Smooth muscle cell (in vitro differentiated cells): ENCODE measurements at regions not wholly inside any gene's neighbourhood (a gene's known extent, or its start where the extent isn't known, plus 50 kb on each side); places are given as distances from the start of the nearest gene placed in this dataset.

Experiments
- DNase-seq: peaks from one replicate; lab custom pipeline; 2025; ENCODE audit not compliant: unreplicated experiment; lab: John Stamatoyannopoulos, UW
- H2AFZ ChIP-seq: fragments of 200-600 bp; sonication (generic); 2 replicates; pipeline ENCODE4 v1.6.0; 2016; ENCODE audit warnings: antibody characterized with exemption, low read depth, mild to moderate bottlenecking
- H3F3A ChIP-seq: fragments of 200-600 bp; sonication (generic); 2 replicates; pipeline ENCODE4 v1.6.0; 2017; ENCODE audit warnings: antibody characterized with exemption, low read depth
- H3K27ac ChIP-seq: fragments of 200-600 bp; sonication (generic); 2 replicates; pipeline ENCODE4 v1.5.1; 2016; ENCODE audit warnings: low read depth, mild to moderate bottlenecking
- H3K27me3 ChIP-seq: fragments of 200-600 bp; sonication (generic); 2 replicates; pipeline ENCODE4 v1.6.1; 2016; ENCODE audit warnings: low read depth, mild to moderate bottlenecking
- H3K36me3 ChIP-seq: fragments of 200-600 bp; sonication (generic); 2 replicates; pipeline ENCODE4 v1.5.1; 2016; ENCODE audit warnings: low read depth
- H3K4me1 ChIP-seq: fragments of 200-600 bp; sonication (generic); 2 replicates; pipeline ENCODE4 v1.5.1; 2016; ENCODE audit warnings: low read depth
- H3K4me2 ChIP-seq: fragments of 200-600 bp; sonication (generic); 2 replicates; pipeline ENCODE4 v1.6.0; 2016; ENCODE audit warnings: mild to moderate bottlenecking
- H3K4me3 ChIP-seq: fragments of 200-600 bp; sonication (generic); 2 replicates; pipeline ENCODE4 v1.5.1; 2016; ENCODE audit warnings: mild to moderate bottlenecking
- H3K79me2 ChIP-seq: fragments of 200-600 bp; sonication (generic); 2 replicates; pipeline ENCODE4 v1.6.0; 2016; ENCODE audit warnings: low read depth, mild to moderate bottlenecking
- H3K9ac ChIP-seq: fragments of 200-600 bp; sonication (generic); 2 replicates; pipeline ENCODE4 v1.6.0; 2016; ENCODE audit warnings: low read depth
- H3K9me3 ChIP-seq: fragments of 200-600 bp; sonication (generic); replicated peaks from 2 replicates; pipeline ENCODE4 v1.5.1; 2016; ENCODE audit warnings: low read depth
- H4K20me1 ChIP-seq: fragments of 200-600 bp; sonication (generic); 2 replicates; pipeline ENCODE4 v1.6.0; 2016; ENCODE audit warnings: low read depth
- CTCF ChIP-seq: fragments of 200-600 bp; sonication (generic); IDR thresholded peaks from 2 replicates; pipeline ENCODE4 v1.5.1; 2017; ENCODE audit warnings: borderline replicate concordance, mild to moderate bottlenecking, antibody characterized with exemption; ENCODE audit not compliant: insufficient read depth, poor library complexity, severe bottlenecking
- WGBS: methylation state at CpG from one replicate; pipeline ENCODE4 v1.1.7; 2016; ENCODE audit warnings: low lambda C conversion rate; 5-methylcytosine and 5-hydroxymethylcytosine counted together

- no peak overlapping the region for H3K27ac ChIP-seq
- no peak overlapping the region for H3K4me3 ChIP-seq
- no peaks in the 10 kb centered on the region for H3K9me3 ChIP-seq
- no peaks in the 10 kb centered on the region for H4K20me1 ChIP-seq
- H3K36me3 ChIP-seq, result no peaks in the 10 kb centered on the region
- H3K4me2 ChIP-seq, result no peak overlapping the region
- H3K4me1 ChIP-seq, result no peaks in the 10 kb centered on the region
- 50% methylated on average over 1 of the region's 1 CpG for WGBS
- H3F3A ChIP-seq, result no peaks in the 10 kb centered on the region
- DNase-seq, result no peak
- no peak for TF ChIP-seq CTCF
- H3K79me2 ChIP-seq, result no peaks in the 10 kb centered on the region
- H3K9ac ChIP-seq, result no peak overlapping the region
- no peaks in the 10 kb centered on the region for H3K27me3 ChIP-seq
- no peak overlapping the region for H2AFZ ChIP-seq
Measured at GRCh38 chr1:114286179-114286578, 132.5 kb upstream of the SYT6 start.

- Histone ChIP-seq H3K27ac (no peak overlapping the region), H2AFZ (peak overlapping the region; percentile 10), H3K9me3 (no peaks in the 10 kb centered on the region), H3K27me3 (no peaks in the 10 kb centered on the region), H3F3A (no peaks in the 10 kb centered on the region), H3K4me1 (no peaks in the 10 kb centered on the region), H3K36me3 (no peaks in the 10 kb centered on the region), H3K4me2 (no peak overlapping the region), H3K79me2 (no peaks in the 10 kb centered on the region), H4K20me1 (no peaks in the 10 kb centered on the region), H3K9ac (no peak overlapping the region), H3K4me3 (no peak overlapping the region)
- peak; percentile 52 for DNase-seq
- peak; percentile 84 for TF ChIP-seq CTCF
- WGBS, result 40% methylated on average over 7 of the region's 7 CpGs
Measured at GRCh38 chr1:114282751-114283403, 129.2 kb upstream of the SYT6 start.

GRCh38 chr1:114278911-114279310, 125.2 kb upstream of the SYT6 start:
- H3F3A ChIP-seq, result no peaks in the 10 kb centered on the region
- DNase-seq, result no peak
- H3K4me2 ChIP-seq, result no peak overlapping the region
- H3K36me3 ChIP-seq, result no peaks in the 10 kb centered on the region
- no peaks in the 10 kb centered on the region for H4K20me1 ChIP-seq
- H2AFZ ChIP-seq, result no peak overlapping the region
- H3K27me3 ChIP-seq, result no peaks in the 10 kb centered on the region
- 79% methylated on average over 3 of the region's 3 CpGs for WGBS
- no peak overlapping the region for H3K9ac ChIP-seq
- no peak overlapping the region for H3K27ac ChIP-seq
- no peaks in the 10 kb centered on the region for H3K4me1 ChIP-seq
- H3K4me3 ChIP-seq, result no peak overlapping the region
- H3K9me3 ChIP-seq, result no peaks in the 10 kb centered on the region
- no peaks in the 10 kb centered on the region for H3K79me2 ChIP-seq
- no peak for TF ChIP-seq CTCF

GRCh38 chr1:114278430-114278829, 124.8 kb upstream of the SYT6 start:
- Histone ChIP-seq H3K9me3 (no peaks in the 10 kb centered on the region), H3K79me2 (no peaks in the 10 kb centered on the region), H3K9ac (no peak overlapping the region), H3K4me3 (no peak overlapping the region), H3K4me1 (no peaks in the 10 kb centered on the region), H3K36me3 (no peaks in the 10 kb centered on the region), H2AFZ (no peak overlapping the region), H3K27me3 (no peaks in the 10 kb centered on the region), H4K20me1 (no peaks in the 10 kb centered on the region), H3K27ac (no peak overlapping the region), H3K4me2 (no peak overlapping the region), H3F3A (no peaks in the 10 kb centered on the region)
- DNase-seq, result no peak
- no peak for TF ChIP-seq CTCF
